ENCODE measurements at regions not wholly inside any gene's neighbourhood (a gene's known extent, or its start where the extent isn't known, plus 50 kb on each side); places are given as distances from the start of the nearest gene placed in this dataset.

DNA sequence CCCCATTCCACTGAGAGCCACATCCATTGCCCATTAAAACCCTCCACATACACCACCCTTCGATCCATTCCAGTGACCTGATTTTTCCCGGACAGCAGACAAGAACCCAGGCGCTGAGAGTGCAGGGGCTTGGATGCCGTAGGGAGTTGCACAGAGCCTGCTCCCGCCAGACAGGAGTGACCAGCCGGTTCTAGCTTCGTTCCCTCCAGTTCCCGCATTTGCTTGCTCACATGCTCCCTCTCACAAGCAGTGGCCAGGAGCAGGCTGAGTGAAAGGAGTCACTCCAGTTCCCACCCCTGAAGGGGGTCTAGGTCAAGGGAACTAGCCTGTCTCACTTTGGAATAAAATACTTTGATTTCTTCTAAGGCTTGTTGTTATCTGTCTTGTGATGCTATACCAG, 119.5 kb downstream of the SKIDA1 start:
- TF ChIP-seq POLR2AphosphoS5 (IDR thresholded peaks at IDR 0.05; ENCODE audit: low read depth, low read length) = no peak
- TF ChIP-seq POLR2A (IDR thresholded peaks at IDR 0.05; ENCODE audit: low read depth, low read length) = no peak

Measured in GM12891 (cell line).